ENCODE measurements at regions not wholly inside any gene's neighbourhood (a gene's known extent, or its start where the extent isn't known, plus 50 kb on each side); places are given as distances from the start of the nearest gene placed in this dataset.

DNA sequence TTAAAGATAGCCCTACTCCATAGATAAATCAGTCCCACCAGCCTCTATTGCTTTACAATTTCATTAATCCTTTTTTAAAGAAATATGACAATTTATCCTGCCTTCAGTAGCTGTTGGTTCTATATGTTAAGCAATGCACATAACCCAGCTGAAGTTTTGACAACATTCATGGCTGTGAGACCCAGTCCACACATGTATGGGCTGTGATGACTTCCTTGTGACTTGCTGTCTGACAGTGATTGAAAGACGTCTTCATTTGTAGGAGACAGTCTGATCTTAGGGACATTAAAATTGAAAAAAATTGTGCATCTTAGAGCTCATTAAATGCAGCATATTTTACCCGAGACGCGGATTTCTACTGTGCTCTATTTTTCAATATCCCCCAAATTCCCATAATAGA, 252.0 kb upstream of the ASIC2 start (continued):
- TF ChIP-seq THRA (CRISPR knock-in tag; IDR thresholded peaks at IDR 0.05; ENCODE audit: borderline replicate concordance), result no peak
- TF ChIP-seq, protein P1, sequence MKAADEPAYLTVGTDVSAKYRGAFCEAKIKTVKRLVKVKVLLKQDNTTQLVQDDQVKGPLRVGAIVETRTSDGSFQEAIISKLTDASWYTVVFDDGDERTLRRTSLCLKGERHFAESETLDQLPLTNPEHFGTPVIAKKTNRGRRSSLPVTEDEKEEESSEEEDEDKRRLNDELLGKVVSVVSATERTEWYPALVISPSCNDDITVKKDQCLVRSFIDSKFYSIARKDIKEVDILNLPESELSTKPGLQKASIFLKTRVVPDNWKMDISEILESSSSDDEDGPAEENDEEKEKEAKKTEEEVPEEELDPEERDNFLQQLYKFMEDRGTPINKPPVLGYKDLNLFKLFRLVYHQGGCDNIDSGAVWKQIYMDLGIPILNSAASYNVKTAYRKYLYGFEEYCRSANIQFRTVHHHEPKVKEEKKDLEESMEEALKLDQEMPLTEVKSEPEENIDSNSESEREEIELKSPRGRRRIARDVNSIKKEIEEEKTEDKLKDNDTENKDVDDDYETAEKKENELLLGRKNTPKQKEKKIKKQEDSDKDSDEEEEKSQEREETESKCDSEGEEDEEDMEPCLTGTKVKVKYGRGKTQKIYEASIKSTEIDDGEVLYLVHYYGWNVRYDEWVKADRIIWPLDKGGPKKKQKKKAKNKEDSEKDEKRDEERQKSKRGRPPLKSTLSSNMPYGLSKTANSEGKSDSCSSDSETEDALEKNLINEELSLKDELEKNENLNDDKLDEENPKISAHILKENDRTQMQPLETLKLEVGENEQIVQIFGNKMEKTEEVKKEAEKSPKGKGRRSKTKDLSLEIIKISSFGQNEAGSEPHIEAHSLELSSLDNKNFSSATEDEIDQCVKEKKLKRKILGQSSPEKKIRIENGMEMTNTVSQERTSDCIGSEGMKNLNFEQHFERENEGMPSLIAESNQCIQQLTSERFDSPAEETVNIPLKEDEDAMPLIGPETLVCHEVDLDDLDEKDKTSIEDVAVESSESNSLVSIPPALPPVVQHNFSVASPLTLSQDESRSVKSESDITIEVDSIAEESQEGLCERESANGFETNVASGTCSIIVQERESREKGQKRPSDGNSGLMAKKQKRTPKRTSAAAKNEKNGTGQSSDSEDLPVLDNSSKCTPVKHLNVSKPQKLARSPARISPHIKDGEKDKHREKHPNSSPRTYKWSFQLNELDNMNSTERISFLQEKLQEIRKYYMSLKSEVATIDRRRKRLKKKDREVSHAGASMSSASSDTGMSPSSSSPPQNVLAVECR (CRISPR knock-in tag; IDR thresholded peaks at IDR 0.05; ENCODE audit: borderline replicate concordance), result no peak
- TF ChIP-seq ATAD3A (CRISPR knock-in tag; IDR thresholded peaks at IDR 0.05), result no peak
- TF ChIP-seq ZNF234 (CRISPR knock-in tag; conservative IDR thresholded peaks at IDR 0.05), result no peak
- TF ChIP-seq SNRNP70 (IDR thresholded peaks at IDR 0.05; ENCODE audit: low read depth, low read length), result no peak
- no peak for TF ChIP-seq IRF2 (CRISPR knock-in tag; IDR thresholded peaks at IDR 0.05)
- TF ChIP-seq TAF1 (CRISPR knock-in tag; IDR thresholded peaks at IDR 0.05), result no peak
- no peak for TF ChIP-seq POLR2AphosphoS2 (IDR thresholded peaks at IDR 0.05; ENCODE audit: low read depth, low read length)
- TF ChIP-seq FOXO4 (CRISPR knock-in tag; conservative IDR thresholded peaks at IDR 0.05), result no peak

Data from HepG2 (cell line).